ENCODE measurements at regions not wholly inside any gene's neighbourhood (a gene's known extent, or its start where the extent isn't known, plus 50 kb on each side); places are given as distances from the start of the nearest gene placed in this dataset.

- no peak for TF ChIP-seq CTCF (IDR thresholded peaks at IDR 0.05; ENCODE audit: borderline replicate concordance, extremely low read depth, low read length, poor library complexity, severe bottlenecking)
- no peak for TF ChIP-seq EZH2 (IDR thresholded peaks at IDR 0.05; ENCODE audit: borderline replicate concordance, low read depth, low read length, severe bottlenecking)
These were observed 209.6 kb upstream of the TNC start for GRCh38 chr9:115327436-115328122.

All from DND-41 (cell line).